ENCODE measurements at regions not wholly inside any gene's neighbourhood (a gene's known extent, or its start where the extent isn't known, plus 50 kb on each side); places are given as distances from the start of the nearest gene placed in this dataset.

GRCh38 chr14:94876306-94876705 is 106.4 kb upstream of the GSC start:
- H3K18ac ChIP-seq (ENCODE audit: low read length), result no peak overlapping the region
- H2AFZ ChIP-seq (ENCODE audit: low read length), result no peak overlapping the region
- H3K36me3 ChIP-seq (replicated peaks in 1 of 2; ENCODE audit: control insufficient read depth in 2 of 2, insufficient read depth in 2 of 2, low read length in 2 of 2), result no peaks in the 10 kb centered on the region
- H3K9ac ChIP-seq (ENCODE audit: low read depth, low read length, poor library complexity), result no peak overlapping the region
- H3K23ac ChIP-seq (ENCODE audit: low read depth, low read length, poor library complexity), result no peak overlapping the region
- H3K27me3 ChIP-seq (ENCODE audit: control insufficient read depth in 3 of 3, insufficient read depth in 3 of 3, low read depth in 1 of 3, low read length in 3 of 3), result no peaks in the 10 kb centered on the region
- no peak for DNase-seq (ENCODE audit: low spot score)
- H4K91ac ChIP-seq (ENCODE audit: low read depth, low read length, poor library complexity), result no peak overlapping the region
- no peak overlapping the region for H3K14ac ChIP-seq (ENCODE audit: low read length)
- H2BK15ac ChIP-seq (ENCODE audit: low read length), result no peak overlapping the region
- H3K9me3 ChIP-seq (replicated peaks in 1 of 2; ENCODE audit: control insufficient read depth in 2 of 2, insufficient read depth in 1 of 2, low read depth in 1 of 2, low read length in 2 of 2), result no peaks in the 10 kb centered on the region
- H3K4me3 ChIP-seq (ENCODE audit: low read length in 2 of 2), result no peak overlapping the region
- H2AK5ac ChIP-seq (ENCODE audit: low read depth, low read length), result no peak overlapping the region
- H4K8ac ChIP-seq (ENCODE audit: low read depth, low read length), result no peak overlapping the region
- H2BK12ac ChIP-seq (ENCODE audit: low read length), result no peak overlapping the region
- no peak overlapping the region for H3K4ac ChIP-seq (ENCODE audit: low read length)
- no CpG with 5 or more reads among the region's 4 CpGs for WGBS, 2 donors (ENCODE audit: extremely low coverage in 2 of 2, insufficient read length in 2 of 2, insufficient replicate concordance in 1 of 2)
- no peak overlapping the region for H3K27ac ChIP-seq (replicated peaks; ENCODE audit: low read length)
- H2BK120ac ChIP-seq (ENCODE audit: low read depth, low read length), result no peak overlapping the region
- H2BK5ac ChIP-seq (ENCODE audit: low read length), result no peak overlapping the region
- H3K4me2 ChIP-seq (ENCODE audit: insufficient read depth, low read length, poor library complexity, severe bottlenecking), result no peak overlapping the region
- H3K4me1 ChIP-seq (ENCODE audit: control insufficient read depth in 2 of 2, insufficient read depth in 1 of 2, low read depth in 1 of 2, low read length in 2 of 2), result peaks cover 0 to 2% of the 10 kb centered on the region in 2 donors
- H3K79me1 ChIP-seq (ENCODE audit: low read depth, low read length), result no peaks in the 10 kb centered on the region

GRCh38 chr14:94875256-94875655 is 105.3 kb upstream of the GSC start:
- Histone ChIP-seq H2AFZ (ENCODE audit: low read length) (no peak overlapping the region), H3K4ac (ENCODE audit: low read length) (no peak overlapping the region)

DNA sequence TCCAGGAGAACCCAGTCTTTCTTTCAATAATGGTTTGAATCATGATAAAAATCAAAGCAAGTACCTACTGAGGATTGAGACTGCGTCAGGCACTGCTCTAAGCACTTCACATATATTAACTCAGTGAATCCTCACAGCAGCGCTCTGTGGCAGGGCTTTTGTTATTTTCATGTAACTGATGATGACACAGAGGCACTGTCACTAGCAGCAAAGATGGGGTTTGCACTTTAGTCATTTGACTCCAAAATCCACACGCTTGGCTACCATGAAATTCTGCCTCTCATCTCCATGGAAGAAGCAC is 98.8 kb upstream of the GSC start:
- no peak overlapping the region for H3K4me2 ChIP-seq (ENCODE audit: insufficient read depth, low read length, poor library complexity, severe bottlenecking)
- H3K23ac ChIP-seq (ENCODE audit: low read depth, low read length, poor library complexity), result no peak overlapping the region
- H2BK15ac ChIP-seq (ENCODE audit: low read length), result no peak overlapping the region
- H3K4ac ChIP-seq (ENCODE audit: low read length), result no peak overlapping the region
- peaks cover 0 to 5% (median 0%) of the 10 kb centered on the region in 3 experiments for H3K27me3 ChIP-seq (ENCODE audit: control insufficient read depth in 3 of 3, insufficient read depth in 3 of 3, low read depth in 1 of 3, low read length in 3 of 3)
- H3K18ac ChIP-seq (ENCODE audit: low read length), result no peak overlapping the region
- H4K8ac ChIP-seq (ENCODE audit: low read depth, low read length), result no peak overlapping the region
- H3K4me3 ChIP-seq (ENCODE audit: low read length in 2 of 2), result no peak overlapping the region
- H2AFZ ChIP-seq (ENCODE audit: low read length), result no peak overlapping the region
- no peak overlapping the region for H3K14ac ChIP-seq (ENCODE audit: low read length)
- no peak overlapping the region for H2AK5ac ChIP-seq (ENCODE audit: low read depth, low read length)
- peaks cover 0 to 8% of the 10 kb centered on the region in 2 donors for H3K4me1 ChIP-seq (ENCODE audit: control insufficient read depth in 2 of 2, insufficient read depth in 1 of 2, low read depth in 1 of 2, low read length in 2 of 2)
- H3K9ac ChIP-seq (ENCODE audit: low read depth, low read length, poor library complexity), result no peak overlapping the region
- no peak for DNase-seq (ENCODE audit: low spot score)
- H2BK5ac ChIP-seq (ENCODE audit: low read length), result no peak overlapping the region
- no peak overlapping the region for H3K27ac ChIP-seq (replicated peaks; ENCODE audit: low read length)
- H3K9me3 ChIP-seq (replicated peaks in 1 of 2; ENCODE audit: control insufficient read depth in 2 of 2, insufficient read depth in 1 of 2, low read depth in 1 of 2, low read length in 2 of 2), result peaks cover 0 to 4% of the 10 kb centered on the region in 2 donors
- H3K79me1 ChIP-seq (ENCODE audit: low read depth, low read length), result no peaks in the 10 kb centered on the region
- no peaks in the 10 kb centered on the region for H3K36me3 ChIP-seq (replicated peaks in 1 of 2; ENCODE audit: control insufficient read depth in 2 of 2, insufficient read depth in 2 of 2, low read length in 2 of 2)
- H2BK12ac ChIP-seq (ENCODE audit: low read length), result no peak overlapping the region
- H2BK120ac ChIP-seq (ENCODE audit: low read depth, low read length), result no peak overlapping the region
- no CpG with 5 or more reads among the region's 3 CpGs for WGBS, 2 donors (ENCODE audit: extremely low coverage in 2 of 2, insufficient read length in 2 of 2, insufficient replicate concordance in 1 of 2)
- H4K91ac ChIP-seq (ENCODE audit: low read depth, low read length, poor library complexity), result no peak overlapping the region

More at GRCh38 chr14:94875256-94875655, 105.3 kb upstream of the GSC start:
- H3K4me2 ChIP-seq (ENCODE audit: insufficient read depth, low read length, poor library complexity, severe bottlenecking), result no peak overlapping the region
- H2BK5ac ChIP-seq (ENCODE audit: low read length), result no peak overlapping the region
- H3K27me3 ChIP-seq (ENCODE audit: control insufficient read depth in 3 of 3, insufficient read depth in 3 of 3, low read depth in 1 of 3, low read length in 3 of 3), result no peaks in the 10 kb centered on the region
- no peak overlapping the region for H4K8ac ChIP-seq (ENCODE audit: low read depth, low read length)
- no peak overlapping the region for H3K14ac ChIP-seq (ENCODE audit: low read length)
- H3K18ac ChIP-seq (ENCODE audit: low read length), result no peak overlapping the region
- H3K36me3 ChIP-seq (replicated peaks in 1 of 2; ENCODE audit: control insufficient read depth in 2 of 2, insufficient read depth in 2 of 2, low read length in 2 of 2), result no peaks in the 10 kb centered on the region
- no peaks in the 10 kb centered on the region for H3K79me1 ChIP-seq (ENCODE audit: low read depth, low read length)
- H2AK5ac ChIP-seq (ENCODE audit: low read depth, low read length), result no peak overlapping the region
- no peak overlapping the region for H2BK12ac ChIP-seq (ENCODE audit: low read length)
- no peak overlapping the region for H3K9ac ChIP-seq (ENCODE audit: low read depth, low read length, poor library complexity)
- peaks cover 0 to 2% of the 10 kb centered on the region in 2 donors for H3K4me1 ChIP-seq (ENCODE audit: control insufficient read depth in 2 of 2, insufficient read depth in 1 of 2, low read depth in 1 of 2, low read length in 2 of 2)
- H3K9me3 ChIP-seq (replicated peaks in 1 of 2; ENCODE audit: control insufficient read depth in 2 of 2, insufficient read depth in 1 of 2, low read depth in 1 of 2, low read length in 2 of 2), result no peaks in the 10 kb centered on the region
- H3K23ac ChIP-seq (ENCODE audit: low read depth, low read length, poor library complexity), result no peak overlapping the region
- no CpG with 5 or more reads among the region's 6 CpGs for WGBS, 2 donors (ENCODE audit: extremely low coverage in 2 of 2, insufficient read length in 2 of 2, insufficient replicate concordance in 1 of 2)
- no peak overlapping the region for H2BK15ac ChIP-seq (ENCODE audit: low read length)
- H2BK120ac ChIP-seq (ENCODE audit: low read depth, low read length), result no peak overlapping the region
- no peak overlapping the region for H3K27ac ChIP-seq (replicated peaks; ENCODE audit: low read length)
- no peak overlapping the region for H4K91ac ChIP-seq (ENCODE audit: low read depth, low read length, poor library complexity)
- H3K4me3 ChIP-seq (ENCODE audit: low read length in 2 of 2), result no peak overlapping the region
- DNase-seq (ENCODE audit: low spot score), result no peak

DNA sequence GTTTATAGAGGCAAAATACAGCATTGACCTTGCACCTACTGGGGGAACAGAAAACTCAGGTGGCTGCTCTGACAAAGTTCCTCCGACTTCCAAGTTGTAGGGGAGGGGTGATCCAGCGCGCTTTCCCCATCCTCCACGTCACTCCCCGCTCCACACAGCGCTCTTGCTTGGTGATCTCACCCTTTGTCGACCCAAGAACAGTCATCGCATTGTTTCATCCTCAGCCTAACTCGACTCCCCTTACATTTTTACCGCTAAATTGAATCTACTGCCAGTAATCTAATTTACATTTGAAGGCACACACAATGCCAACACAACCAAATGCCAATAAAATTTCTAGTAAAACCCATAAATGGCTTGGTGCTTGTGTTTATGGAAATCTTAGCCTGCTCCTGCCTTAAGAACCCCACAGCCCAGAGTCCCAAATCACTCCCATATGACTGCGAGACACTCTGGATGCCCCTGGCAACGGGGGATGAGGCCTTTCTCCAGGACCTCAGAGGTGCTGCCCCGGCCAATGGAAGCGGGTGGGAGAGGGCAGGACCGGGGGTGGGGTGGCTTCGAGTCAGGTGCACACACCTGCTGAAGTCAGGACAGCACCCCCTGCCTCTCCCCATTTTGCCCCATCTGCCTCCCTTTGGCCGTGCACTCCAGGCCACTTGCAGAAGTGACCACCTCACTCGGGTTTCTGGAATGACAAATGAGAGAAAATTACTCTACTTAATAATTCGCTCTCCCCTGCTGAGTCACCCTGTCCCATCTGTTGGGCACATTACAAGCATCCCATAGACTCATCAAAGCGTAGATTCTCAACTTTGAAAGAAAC is 98.2 kb upstream of the GSC start:
- Histone ChIP-seq H3K4me2 (ENCODE audit: insufficient read depth, low read length, poor library complexity, severe bottlenecking) (no peak overlapping the region), H3K23ac (ENCODE audit: low read depth, low read length, poor library complexity) (no peak overlapping the region), H4K91ac (ENCODE audit: low read depth, low read length, poor library complexity) (no peak overlapping the region), H3K9me3 (replicated peaks in 1 of 2; ENCODE audit: control insufficient read depth in 2 of 2, insufficient read depth in 1 of 2, low read depth in 1 of 2, low read length in 2 of 2) (peaks cover 0 to 4% of the 10 kb centered on the region in 2 donors), H2AFZ (ENCODE audit: low read length) (no peak overlapping the region), H3K4me3 (ENCODE audit: low read length in 2 of 2) (no peak overlapping the region), H3K4me1 (ENCODE audit: control insufficient read depth in 2 of 2, insufficient read depth in 1 of 2, low read depth in 1 of 2, low read length in 2 of 2) (peaks cover 0 to 8% of the 10 kb centered on the region in 2 donors), H2BK120ac (ENCODE audit: low read depth, low read length) (no peak overlapping the region), H3K18ac (ENCODE audit: low read length) (no peak overlapping the region), H2BK5ac (ENCODE audit: low read length) (no peak overlapping the region), H3K14ac (ENCODE audit: low read length) (no peak overlapping the region), H2BK15ac (ENCODE audit: low read length) (peak overlapping the region; percentile 63), H2BK12ac (ENCODE audit: low read length) (no peak overlapping the region), H2AK5ac (ENCODE audit: low read depth, low read length) (no peak overlapping the region), H3K4ac (ENCODE audit: low read length) (no peak overlapping the region), H3K79me1 (ENCODE audit: low read depth, low read length) (no peaks in the 10 kb centered on the region), H3K27me3 (ENCODE audit: control insufficient read depth in 3 of 3, insufficient read depth in 3 of 3, low read depth in 1 of 3, low read length in 3 of 3) (peaks cover 0 to 5% (median 0%) of the 10 kb centered on the region in 3 experiments), H3K27ac (replicated peaks; ENCODE audit: low read length) (no peak overlapping the region), H3K36me3 (replicated peaks in 1 of 2; ENCODE audit: control insufficient read depth in 2 of 2, insufficient read depth in 2 of 2, low read length in 2 of 2) (no peaks in the 10 kb centered on the region), H3K9ac (ENCODE audit: low read depth, low read length, poor library complexity) (no peak overlapping the region), H4K8ac (ENCODE audit: low read depth, low read length) (no peak overlapping the region)
- no peak for DNase-seq (ENCODE audit: low spot score)
- no CpG with 5 or more reads among the region's 20 CpGs for WGBS, 2 donors (ENCODE audit: extremely low coverage in 2 of 2, insufficient read length in 2 of 2, insufficient replicate concordance in 1 of 2)

Data from neuronal stem cell (in vitro differentiated cells).